ENCODE measurements at regions not wholly inside any gene's neighbourhood (a gene's known extent, or its start where the extent isn't known, plus 50 kb on each side); places are given as distances from the start of the nearest gene placed in this dataset.

DNA sequence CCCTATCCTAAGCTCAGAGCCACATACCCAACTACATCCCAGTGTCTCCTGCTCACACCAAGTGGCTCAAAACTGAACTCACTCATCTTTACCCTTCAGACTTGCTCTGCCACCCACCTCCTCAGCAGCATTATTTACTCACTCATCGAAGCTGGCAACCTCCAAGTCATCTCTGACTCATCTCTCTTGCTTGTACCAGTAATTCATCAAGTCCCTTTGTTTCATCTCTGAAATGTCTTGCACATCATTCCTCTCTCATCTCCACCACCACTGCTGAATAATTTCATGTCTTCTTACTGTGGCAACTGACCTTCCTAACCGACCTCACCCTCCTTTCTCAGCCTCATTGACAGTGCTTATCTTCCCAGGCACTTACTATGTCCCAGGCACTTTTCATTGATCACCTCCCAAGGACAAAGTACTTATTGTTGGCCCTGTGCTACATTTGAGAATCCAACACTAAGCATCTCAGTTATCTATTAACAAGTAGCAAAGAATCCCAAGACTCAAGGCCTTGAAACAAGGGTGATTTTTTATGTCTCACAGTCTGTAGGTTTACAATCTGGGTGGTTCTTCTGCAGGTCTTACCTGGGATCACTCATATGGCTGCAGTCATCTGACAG is 82.0 kb downstream of the MRPL46 start:
- DNase-seq (ENCODE audit: low spot score): no peak
- intact Hi-C loops (cut with DNase I): no loop called here

DNA sequence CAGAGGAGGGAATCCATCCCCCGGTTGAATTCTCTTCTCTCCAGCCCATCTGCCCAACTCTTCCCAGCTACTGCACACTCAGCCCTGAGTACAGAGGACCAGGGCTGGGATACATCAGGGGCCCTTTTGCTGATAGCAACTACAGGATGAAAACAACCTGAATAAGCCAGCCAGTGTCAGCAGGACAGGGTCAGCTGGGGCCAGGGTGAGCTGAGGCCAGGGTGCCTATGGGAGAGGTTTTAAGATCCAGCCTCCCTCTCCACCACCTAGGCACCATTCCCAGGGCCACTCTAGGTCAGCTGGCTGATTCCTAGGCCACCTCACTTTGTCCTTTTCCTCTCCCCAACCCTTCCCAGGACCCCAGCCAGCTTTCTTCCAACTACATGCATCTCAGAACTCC is 83.8 kb downstream of the MRPL46 start:
- DNase-seq (ENCODE audit: low spot score): no peak
- intact Hi-C loops (cut with DNase I): no loop called here

DNA sequence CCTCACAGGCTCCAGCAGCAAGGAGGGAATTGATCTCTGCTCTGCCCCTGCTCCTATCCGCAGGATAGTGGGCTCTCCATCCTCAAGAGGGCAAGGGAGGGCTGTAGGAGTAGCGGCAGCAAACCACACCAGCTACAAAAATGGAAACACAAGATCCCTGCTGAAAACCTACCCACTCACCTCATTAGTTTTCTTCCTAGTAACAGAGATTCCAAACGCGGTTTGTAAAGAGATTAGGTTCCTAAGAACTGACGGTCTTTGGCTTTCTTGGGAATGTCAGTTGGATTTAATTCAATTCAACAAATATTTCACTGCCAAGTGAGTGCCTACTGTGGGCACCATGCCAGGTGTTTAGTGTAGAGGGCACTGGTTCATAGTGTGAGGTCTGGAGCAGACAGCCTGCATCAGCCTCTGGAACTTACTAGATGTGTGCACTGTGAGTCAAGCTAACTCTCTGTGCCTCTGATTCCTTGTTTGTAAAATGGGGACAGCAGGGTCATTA is 84.7 kb downstream of the MRPL46 start:
- intact Hi-C loops (cut with DNase I): no loop called here
- no peak for DNase-seq (ENCODE audit: low spot score)

DNA sequence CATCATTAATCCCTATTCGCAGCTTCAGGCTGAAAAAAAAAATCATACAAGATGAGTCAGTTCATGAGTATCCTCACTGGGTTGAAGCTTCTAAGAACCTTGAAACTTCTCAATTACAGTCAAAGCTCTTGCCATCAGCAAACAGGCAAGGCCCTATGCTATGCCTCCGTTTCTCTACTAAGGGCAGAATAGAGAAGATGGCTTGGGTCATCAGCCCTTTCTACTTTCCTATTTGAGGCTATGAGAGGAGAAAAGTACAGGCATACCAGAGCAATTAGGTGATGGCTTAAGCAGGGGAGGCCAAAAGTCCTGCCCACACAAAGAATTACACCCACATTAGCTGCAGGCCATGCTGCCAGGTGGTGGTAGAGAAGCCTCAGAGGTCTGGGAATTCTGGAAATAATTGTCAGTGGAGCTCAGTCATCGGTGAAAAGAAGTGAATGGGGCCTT is 89.0 kb downstream of the MRPL46 start:
- DNase-seq (ENCODE audit: low spot score): no peak
- intact Hi-C loops (cut with DNase I): no loop called here

DNA sequence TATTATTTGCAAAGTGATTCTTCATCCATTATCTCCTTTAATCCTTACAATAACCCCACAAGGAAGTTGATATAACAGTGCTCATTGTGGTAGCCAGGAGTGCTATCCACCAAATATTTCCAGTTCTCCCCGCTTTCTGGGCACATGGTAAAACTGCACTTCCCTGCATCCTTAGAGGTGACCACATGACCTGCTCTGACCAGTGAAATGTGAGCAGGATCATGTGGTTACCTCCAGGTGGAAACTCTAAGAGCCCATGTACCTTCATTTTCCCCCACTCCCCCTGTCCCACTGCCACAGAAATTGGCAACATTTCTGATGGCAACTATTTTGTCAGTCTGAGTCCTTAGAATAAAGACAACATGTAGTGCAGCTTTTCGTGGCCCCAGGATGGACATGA is 89.7 kb downstream of the MRPL46 start:
- no peak for DNase-seq (ENCODE audit: low spot score)
- intact Hi-C loops (cut with DNase I): no loop called here

DNA sequence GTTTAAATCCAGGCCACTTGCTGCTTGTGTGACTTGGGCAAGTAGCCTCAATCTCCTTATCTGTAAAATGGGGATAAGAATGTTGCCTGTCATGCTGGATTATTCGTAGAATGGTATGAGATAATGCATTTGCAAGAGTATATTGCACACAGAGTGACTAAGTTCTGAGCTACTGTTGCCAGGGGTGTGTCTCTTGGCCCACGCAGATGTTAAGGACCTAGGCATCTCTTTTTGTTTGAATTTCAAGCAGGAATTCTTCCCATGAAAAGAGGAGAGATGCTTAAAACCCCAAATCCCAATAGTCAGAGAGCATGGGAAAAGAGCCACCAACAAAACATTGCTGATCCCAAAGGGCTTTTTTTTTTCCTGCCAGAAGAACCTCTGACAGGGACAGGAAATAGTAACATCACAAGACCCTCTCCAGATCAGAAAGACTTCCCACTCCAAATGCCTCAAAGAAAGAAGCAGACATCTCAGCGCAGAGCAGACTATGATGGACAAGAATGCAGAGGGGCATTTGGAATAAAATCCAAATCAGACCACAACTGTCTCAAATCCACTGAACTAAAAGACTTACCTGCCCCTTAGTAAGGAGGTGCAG is 90.5 kb downstream of the MRPL46 start:
- DNase-seq (ENCODE audit: low spot score): no peak
- intact Hi-C loops (cut with DNase I): no loop called here

DNA sequence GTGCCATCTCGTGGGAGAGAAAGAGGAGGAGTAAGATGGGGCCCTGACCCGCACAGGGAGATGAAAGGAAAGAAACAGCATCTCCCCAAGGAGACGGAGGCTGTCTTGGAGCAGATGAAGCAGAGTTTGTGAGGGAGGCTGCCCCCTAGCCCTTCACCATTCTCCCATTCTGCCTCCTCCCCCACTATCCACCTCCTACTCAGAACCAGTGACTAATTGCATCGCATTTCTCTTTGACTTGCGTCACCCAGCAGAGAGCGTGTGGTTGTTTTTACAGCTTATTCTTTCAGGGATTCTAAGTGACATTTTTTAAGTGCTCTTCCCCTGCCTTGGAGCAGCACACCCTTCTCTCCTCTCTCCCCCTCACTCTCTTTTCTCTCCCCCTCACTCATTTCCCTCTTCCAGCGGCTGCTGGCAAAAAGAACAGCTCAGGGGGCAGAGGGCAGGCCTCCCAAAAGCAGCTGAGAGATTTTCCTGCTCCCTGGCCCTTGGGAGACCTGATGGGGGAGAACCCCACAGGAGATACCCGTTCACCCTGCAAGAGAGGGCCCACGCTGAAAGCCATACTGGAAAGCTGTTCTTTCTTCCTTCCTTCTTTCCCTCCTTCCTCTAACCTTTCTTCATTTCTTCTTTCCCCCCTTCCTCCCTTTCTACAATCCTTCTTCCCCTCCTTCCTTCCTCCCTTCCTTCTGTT is 91.8 kb downstream of the MRPL46 start:
- intact Hi-C loops (cut with DNase I): no loop called here
- no peak for DNase-seq (ENCODE audit: low spot score)

DNA sequence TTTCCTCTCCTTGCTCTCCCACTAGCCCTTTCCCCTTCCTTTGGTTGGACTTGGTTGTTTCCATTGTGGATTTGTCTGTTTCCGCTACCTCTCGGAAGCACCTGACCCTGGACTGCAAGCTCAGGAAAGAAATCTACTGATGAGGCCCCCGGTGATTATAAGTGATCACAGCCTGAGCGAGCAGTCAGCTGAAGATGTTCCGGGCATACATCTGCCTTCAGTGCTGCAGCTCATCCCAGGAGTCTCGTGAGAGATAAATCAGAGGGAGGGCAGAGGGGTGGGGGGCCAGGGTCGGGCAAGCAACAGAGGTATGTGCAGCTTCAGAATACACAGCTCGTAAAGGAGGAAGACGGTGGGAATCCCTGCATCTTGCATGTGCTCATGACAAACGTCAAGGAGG is 102.1 kb downstream of the MRPL46 start:
- no peak for DNase-seq (ENCODE audit: low spot score)
- intact Hi-C loops (cut with DNase I): loop anchor here in 1 of 2 donors (10.0 kb wide), 2 partner anchors 60 to 190 kb away; no protein-coding TSS in a partner anchor

DNA sequence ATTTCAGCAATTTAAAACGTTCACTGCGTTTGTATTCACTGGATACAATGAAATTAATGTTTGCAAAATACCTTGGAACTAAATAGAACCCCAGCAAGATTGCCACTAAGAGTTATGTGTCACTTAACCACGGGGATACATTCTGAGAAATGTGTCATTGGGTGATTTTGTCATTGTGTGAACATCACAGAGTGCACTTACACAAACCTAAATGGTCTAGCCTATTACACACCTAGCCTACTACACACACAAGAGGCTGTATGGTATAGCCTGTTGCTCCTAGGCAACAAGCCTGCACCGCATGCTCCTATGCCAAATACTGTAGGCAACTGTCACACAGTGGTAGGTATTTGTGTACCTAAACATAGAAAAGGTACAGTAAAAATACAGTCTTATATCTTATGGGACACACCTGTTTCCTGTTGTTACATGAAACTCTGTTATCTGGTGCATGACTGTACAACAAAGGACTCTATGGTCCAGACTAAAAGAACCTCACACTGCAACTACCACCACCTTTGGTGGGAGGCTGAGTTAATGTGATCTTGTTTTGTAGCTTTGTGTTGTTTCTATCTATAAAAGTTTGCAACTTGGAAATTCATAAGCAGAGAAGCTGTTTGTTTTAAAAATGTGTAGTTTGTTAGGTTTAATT is 92.2 kb upstream of the NTRK3 start:
- intact Hi-C loops (cut with DNase I): no loop called here
- DNase-seq (ENCODE audit: low spot score): no peak

DNA sequence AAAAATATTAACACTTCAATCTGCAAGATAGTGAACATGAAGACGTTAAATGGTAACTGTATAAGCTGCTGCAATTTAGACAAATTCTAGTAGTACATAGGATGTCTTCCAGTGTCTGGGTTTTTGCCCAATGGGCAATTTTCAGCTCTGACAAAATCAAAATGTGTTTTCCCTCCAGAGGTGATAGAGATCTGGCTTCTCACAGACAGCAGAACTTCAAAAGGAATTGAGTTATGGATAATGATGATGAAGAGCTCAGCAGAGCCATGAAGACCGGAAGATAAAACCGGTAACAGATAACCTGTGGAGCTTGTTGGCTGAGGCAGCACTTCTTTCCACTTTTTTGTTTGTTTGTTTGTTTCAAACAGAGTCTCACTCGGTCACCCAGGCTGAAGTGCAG is 89.4 kb upstream of the NTRK3 start:
- intact Hi-C loops (cut with DNase I): no loop called here
- DNase-seq (ENCODE audit: low spot score): no peak

DNA sequence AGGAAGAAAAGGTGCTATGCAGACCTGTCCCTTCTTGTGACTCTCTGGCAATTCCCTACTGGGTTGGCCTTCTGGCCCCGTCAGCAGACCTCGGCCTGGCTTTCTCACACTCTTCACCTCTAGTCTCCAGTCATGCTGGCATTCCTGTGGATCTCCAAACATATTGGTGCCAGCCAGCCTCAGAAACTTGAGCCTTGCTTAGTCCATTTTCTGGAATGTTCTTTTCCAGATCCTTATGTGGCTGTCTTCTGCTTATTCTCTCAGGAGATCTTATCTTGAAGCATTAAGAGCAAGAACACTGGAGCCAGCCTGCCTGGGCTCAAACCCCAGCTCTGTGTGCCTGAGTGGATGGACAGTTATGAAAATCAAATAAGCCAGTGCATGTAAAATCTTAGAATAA is 88.2 kb upstream of the NTRK3 start:
- intact Hi-C loops (cut with DNase I): no loop called here
- no peak for DNase-seq (ENCODE audit: low spot score)

DNA sequence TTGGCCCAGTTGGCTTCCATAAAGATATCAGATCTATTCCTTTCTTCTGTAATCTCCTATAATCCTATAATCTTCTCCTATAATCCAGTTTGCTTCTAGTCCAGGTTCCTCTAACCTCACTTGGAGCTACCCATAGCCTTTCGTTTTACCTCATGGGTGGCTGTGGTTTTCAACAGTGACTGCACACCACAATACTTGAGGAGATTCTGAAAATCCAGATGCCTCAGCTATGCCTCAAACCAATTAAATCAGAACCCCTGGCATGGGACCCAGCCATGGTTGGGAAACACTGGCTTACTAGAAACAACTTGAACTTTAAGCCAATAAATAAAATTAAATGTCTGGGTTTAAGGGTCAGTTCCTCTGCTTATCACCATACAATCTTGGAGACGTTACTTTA is 86.1 kb upstream of the NTRK3 start:
- intact Hi-C loops (cut with DNase I): no loop called here
- no peak for DNase-seq (ENCODE audit: low spot score)

DNA sequence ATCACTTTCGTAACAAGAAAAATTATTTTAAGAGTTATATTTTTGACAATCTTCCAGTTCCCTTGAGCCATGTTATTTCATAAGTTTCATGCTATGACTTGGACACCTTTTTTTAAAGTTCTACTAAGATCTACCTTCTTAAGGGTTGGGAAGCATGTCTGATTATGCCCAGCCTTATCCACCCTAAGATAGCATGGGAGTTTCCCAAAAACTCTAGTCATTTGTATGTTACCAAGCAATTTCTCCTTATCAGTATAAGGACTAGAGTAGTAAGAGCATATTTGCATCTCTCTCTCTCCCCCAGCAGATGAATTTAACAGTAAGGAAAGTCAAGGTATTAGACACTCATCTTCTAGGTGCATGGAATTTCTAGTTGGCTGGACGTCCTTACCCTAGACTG is 85.1 kb upstream of the NTRK3 start:
- intact Hi-C loops (cut with DNase I): no loop called here
- no peak for DNase-seq (ENCODE audit: low spot score)

DNA sequence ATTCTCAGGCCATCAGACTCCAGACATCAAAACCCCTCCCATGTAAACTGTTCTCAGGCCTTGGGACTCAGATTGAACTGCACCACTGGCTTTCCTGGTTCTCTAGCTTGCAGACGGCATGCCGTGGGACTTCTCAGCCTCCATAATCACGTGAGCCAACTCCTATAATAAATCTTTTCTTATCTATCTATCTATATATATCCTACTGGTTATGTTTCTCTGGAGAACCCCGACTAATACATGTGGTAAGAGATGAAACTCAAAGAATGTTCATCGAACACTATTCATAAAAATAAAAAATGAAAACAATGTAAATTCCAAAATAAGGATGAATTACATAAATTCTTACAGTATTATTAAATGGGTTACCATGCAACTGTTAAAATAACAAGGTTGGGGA is 84.5 kb upstream of the NTRK3 start:
- no peak for DNase-seq (ENCODE audit: low spot score)
- intact Hi-C loops (cut with DNase I): no loop called here

DNA sequence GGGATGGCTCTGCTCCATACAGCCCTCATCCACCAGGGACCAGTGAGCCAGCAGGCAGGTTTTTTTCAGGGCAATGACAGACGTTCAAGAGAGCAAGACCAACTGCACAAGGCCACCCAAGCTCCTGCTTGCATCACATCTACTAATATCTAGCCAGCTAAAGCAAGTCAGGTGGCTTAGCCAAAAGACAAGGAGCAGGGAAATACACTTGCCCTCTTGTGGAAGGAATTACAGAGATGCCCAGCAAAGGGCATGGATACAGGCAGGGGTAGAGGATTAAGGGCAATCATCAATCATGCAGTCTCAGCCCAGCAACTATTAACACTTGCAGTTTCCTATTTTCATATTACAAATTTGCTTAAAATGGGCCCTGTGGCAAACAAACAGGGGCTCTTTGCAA is 81.5 kb upstream of the NTRK3 start:
- no peak for DNase-seq (ENCODE audit: low spot score)
- intact Hi-C loops (cut with DNase I): no loop called here

DNA sequence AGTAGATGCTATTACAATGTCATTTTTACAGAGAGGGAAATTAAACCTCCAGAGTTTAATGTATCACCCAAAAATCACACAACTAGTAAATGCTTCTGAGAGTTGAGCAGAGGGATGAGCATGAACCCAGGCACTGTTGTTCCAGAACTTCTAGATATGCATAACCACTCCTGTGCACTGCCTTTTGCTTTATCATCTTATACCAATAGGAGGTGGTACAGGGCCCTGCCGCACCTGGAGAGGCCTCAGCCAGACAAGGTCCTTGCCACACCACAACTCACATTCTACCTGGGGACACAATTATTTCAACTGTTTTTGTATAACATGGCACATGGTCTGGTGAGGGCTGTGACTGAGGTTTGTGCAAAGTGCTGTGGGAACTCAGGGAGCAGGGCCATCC is 78.5 kb upstream of the NTRK3 start:
- no peak for DNase-seq (ENCODE audit: low spot score)
- intact Hi-C loops (cut with DNase I): no loop called here

DNA sequence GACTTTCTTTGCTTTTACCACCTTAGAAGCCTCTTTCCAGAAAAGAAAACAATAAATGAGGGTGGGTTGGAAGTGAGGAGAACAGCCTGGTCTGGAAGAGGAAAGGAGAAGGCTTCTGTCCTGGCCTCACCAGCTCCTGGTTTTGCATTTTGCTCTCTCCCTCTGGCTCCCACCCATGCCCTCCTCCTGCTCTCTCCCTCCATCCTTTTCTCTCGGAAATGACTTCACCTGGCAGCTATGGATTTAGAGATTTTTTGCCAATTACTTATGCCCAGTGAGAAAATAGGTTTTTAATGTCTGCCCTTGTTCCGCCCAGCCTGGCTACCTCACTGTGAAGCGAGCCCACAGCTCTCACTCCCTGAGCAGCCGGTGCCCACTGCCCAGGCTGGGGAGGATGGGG is 77.9 kb upstream of the NTRK3 start:
- DNase-seq (ENCODE audit: low spot score): no peak
- intact Hi-C loops (cut with DNase I): no loop called here

DNA sequence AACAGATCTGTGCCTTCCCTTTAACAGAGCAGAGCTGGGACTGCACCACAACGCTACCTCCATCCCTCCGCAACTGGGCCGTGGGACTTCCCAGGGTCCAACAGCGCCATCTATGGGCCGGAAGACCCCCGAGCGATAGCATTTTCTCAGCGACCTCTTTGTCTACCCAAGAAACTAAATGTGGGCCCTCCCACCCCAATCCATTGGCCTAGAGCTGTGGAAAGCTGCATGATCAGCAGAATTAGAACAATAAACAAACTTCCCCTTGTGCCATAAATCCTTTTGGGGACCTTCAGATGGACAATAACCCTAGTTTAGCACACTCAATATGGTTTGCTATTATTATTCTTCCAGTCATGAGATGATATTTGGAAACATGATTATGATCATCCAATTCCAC is 74.8 kb upstream of the NTRK3 start:
- DNase-seq (ENCODE audit: low spot score): no peak
- intact Hi-C loops (cut with DNase I): no loop called here

DNA sequence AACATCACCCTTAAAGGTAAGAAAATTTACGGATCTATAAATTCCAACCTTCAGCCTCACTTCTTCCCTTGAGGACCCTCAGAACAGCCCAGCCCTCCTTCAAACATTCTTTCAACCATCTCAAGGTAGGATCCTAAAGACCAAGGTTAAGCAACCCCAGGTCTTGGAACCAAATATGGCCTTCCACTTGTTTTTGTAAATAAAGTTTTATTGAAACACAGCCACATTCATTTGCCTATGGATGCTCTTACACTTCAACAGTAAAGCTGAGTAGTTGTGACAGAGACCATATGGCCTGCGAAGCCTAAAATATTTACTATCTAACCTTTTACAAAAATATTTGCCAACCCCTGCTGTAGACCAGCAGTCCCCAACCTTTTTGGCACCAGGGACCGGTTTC is 70.4 kb upstream of the NTRK3 start:
- DNase-seq (ENCODE audit: low spot score): no peak
- intact Hi-C loops (cut with DNase I): no loop called here

DNA sequence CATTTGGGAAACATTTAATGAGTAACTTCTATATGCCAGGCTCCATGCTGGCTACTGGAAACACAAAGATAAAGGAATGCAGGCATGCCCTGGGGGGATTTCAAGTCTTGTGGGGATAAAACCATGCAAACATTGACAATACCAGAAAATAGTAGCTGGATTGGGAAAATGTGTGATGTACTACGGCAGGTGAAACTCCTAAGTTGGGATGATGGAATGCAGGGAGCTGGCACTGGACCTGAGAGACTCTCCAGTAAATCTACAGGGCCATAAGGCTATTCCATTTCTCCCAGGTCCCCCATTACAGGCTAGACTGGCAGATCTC is 68.2 kb upstream of the NTRK3 start:
- no peak for DNase-seq (ENCODE audit: low spot score)
- intact Hi-C loops (cut with DNase I): no loop called here

Measured in posterior vena cava (tissue), 2 donors.